Gastroesophageal sphincter (tissue), 3 donors: ENCODE measurements at regions not wholly inside any gene's neighbourhood (a gene's known extent, or its start where the extent isn't known, plus 50 kb on each side); places are given as distances from the start of the nearest gene placed in this dataset.

Experiments used
- CTCF ChIP-seq, 4 experiments: fragments of 200-600 bp in 2 of 4; fragments of 450-650 bp in 2 of 4; sonication (generic) in 1 of 4; IDR thresholded peaks; one replicate each; pipeline ENCODE4 v1.5.1; 2017 to 2019; ENCODE audit warnings: antibody characterized with exemption in 4 of 4, mild to moderate bottlenecking in 2 of 4, moderate library complexity in 2 of 4
- EP300 ChIP-seq: sonication (generic); formaldehyde crosslinking; IDR thresholded peaks from one replicate; pipeline ENCODE4 v1.6.1; 2017; ENCODE audit warnings: antibody characterized with exemption, mild to moderate bottlenecking

GRCh38 chr18:38900445-38900844 is 1334.8 kb upstream of the CELF4 start:
- TF ChIP-seq EP300 (no peak), CTCF (IDR thresholded peaks at IDR 0.05) (no peak)
